ENCODE measurements at regions not wholly inside any gene's neighbourhood (a gene's known extent, or its start where the extent isn't known, plus 50 kb on each side); places are given as distances from the start of the nearest gene placed in this dataset.

GRCh38 chr12:22993609-22994315, 368.8 kb downstream of the ETNK1 start:
- DNase-seq, result no peak

GRCh38 chr12:22994316-22994675, 369.3 kb downstream of the ETNK1 start:
- no peak for DNase-seq

- DNase-seq, result no peak
These were observed 376.5 kb downstream of the ETNK1 start for GRCh38 chr12:23001487-23001886.

GRCh38 chr12:23002381-23002780, 377.4 kb downstream of the ETNK1 start:
- no peak for DNase-seq

GRCh38 chr12:23004473-23005020, 379.6 kb downstream of the ETNK1 start:
- DNase-seq, result no peak

- no peak for DNase-seq
These were observed 380.4 kb downstream of the ETNK1 start for GRCh38 chr12:23005387-23005786.

- no peak for DNase-seq
These were observed 381.4 kb downstream of the ETNK1 start for GRCh38 chr12:23006413-23006812.

GRCh38 chr12:23008623-23009022, 383.7 kb downstream of the ETNK1 start:
- no peak for DNase-seq

GRCh38 chr12:23014749-23015148, 389.8 kb downstream of the ETNK1 start:
- no peak for DNase-seq

GRCh38 chr12:23025372-23026016, 400.5 kb downstream of the ETNK1 start:
- no peak for DNase-seq

- DNase-seq, result no peak
These were observed 403.3 kb downstream of the ETNK1 start for GRCh38 chr12:23028158-23028802.

- no peak for DNase-seq
These were observed 404.2 kb downstream of the ETNK1 start for GRCh38 chr12:23029185-23029584.

- no peak for DNase-seq
These were observed 414.9 kb downstream of the ETNK1 start for GRCh38 chr12:23039834-23040233.

- no peak for DNase-seq
These were observed 416.8 kb downstream of the ETNK1 start for GRCh38 chr12:23041774-23042173.

- no peak for DNase-seq
These were observed 418.7 kb downstream of the ETNK1 start for GRCh38 chr12:23043646-23044045.

- no peak for DNase-seq
These were observed 424.2 kb downstream of the ETNK1 start for GRCh38 chr12:23049180-23049579.

GRCh38 chr12:23055004-23055403, 430.0 kb downstream of the ETNK1 start:
- no peak for DNase-seq

GRCh38 chr12:23057571-23057970, 432.6 kb downstream of the ETNK1 start:
- no peak for DNase-seq

GRCh38 chr12:23060161-23060560, 435.2 kb downstream of the ETNK1 start:
- no peak for DNase-seq

- no peak for DNase-seq
These were observed 438.2 kb downstream of the ETNK1 start for GRCh38 chr12:23063206-23063605.

- no peak for DNase-seq
These were observed 441.1 kb downstream of the ETNK1 start for GRCh38 chr12:23066095-23066494.

GRCh38 chr12:23083267-23083666, 458.3 kb downstream of the ETNK1 start:
- DNase-seq, result no peak

GRCh38 chr12:23084236-23084995, 459.4 kb downstream of the ETNK1 start:
- no peak for DNase-seq

All from stimulated activated CD4-positive, alpha-beta T cell treated with anti-CD3 and anti-CD28 coated beads, Interleukin-4, amount 100 ng/mL, for 24 hours (primary cell).